Hepatic stellate cell (primary cell): ENCODE measurements at regions not wholly inside any gene's neighbourhood (a gene's known extent, or its start where the extent isn't known, plus 50 kb on each side); places are given as distances from the start of the nearest gene placed in this dataset.

Source experiments
- DNase-seq: peaks from one replicate; pipeline ENCODE4 v3.0.0; 2011; ENCODE audit warnings: low spot score

DNA sequence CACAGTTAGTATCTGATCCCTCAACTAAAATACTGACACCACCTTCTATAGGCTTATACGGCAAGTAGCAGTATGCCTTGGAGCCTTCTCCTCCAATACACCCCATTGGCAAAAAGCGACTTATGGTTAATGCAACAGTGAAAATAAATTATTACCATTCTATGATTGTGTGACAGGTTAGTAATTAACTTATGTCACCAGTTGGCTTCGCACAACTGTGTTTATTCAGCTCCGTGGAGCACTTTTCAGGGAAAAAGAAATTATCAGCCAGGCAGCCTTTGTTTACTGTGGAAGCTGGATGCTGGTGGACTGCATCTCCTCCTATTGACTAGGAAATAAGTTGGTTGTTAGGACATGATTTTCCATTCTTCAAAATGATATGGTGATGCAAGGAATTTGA, 833.8 kb upstream of the RBFOX1 start:
- no peak for DNase-seq

DNA sequence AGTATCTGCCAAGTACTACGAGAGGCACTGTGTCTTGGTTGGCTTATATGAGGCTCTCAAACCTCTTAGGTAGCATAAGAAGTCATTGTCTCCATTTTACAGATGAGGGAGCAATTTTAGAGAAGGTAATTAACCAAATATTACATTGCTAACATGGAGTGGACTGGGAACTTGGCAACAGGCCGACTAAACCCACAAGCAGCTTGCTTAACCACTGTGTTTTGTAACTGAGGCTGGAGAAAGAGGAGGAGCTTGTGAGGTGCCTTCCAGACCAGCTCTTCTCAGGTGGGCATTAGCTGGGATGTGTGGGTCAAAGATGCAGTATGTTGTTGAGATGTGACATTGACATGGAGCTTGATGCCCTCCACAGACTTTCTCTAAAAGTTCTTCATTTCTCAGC, 835.6 kb upstream of the RBFOX1 start:
- no peak for DNase-seq

DNA sequence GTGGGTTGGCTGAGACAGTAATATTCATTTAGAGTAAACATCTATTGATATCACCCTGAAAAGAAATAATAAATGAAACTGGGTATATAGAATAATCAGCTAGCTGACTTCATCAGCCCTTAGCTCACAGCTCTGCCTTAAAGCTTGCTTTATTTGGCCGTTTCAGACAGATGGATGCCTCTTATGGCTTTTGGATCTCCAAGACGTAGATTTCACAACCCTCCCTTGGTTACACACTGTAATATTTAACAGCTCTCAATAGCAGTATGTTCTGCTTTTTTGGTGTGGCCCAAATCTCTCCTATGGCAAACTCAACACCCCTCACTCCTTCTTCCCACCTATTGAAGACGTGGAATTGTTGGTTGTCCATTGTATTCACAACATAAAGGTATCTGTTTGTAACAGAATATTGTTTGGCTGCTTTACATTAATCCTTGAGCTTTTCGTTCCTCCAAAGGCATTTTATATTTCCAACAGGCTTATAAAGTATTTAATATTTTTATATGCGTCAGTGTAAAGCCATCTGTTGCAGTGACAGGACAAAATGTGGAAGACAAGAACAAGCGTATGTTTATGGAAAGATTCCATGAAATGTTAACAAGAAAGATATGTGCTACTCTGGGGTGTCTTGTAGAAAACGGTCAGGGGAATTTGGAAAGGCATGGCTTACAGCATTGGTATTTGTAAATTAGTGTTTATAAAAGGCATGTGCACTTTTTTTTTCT, 837.0 kb upstream of the RBFOX1 start:
- DNase-seq, result no peak

DNA sequence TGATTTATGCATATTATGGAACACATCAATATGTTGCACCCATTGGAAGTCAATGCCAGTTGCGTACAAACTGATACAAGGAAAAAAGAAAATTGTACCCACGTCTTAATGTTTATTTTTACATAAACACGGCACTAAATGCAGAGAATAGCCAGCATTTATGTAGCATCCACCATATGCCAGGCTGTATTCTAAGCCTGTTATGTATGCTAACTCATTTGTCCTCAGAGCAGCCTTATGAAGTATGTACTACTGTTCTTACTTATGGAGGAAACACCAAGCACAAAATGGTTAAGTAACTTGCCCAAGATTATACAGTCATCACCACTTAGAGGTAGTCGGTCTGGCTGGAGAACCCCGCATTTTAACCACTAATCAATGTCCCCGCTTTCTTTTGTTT, 837.9 kb upstream of the RBFOX1 start:
- DNase-seq, result no peak

DNA sequence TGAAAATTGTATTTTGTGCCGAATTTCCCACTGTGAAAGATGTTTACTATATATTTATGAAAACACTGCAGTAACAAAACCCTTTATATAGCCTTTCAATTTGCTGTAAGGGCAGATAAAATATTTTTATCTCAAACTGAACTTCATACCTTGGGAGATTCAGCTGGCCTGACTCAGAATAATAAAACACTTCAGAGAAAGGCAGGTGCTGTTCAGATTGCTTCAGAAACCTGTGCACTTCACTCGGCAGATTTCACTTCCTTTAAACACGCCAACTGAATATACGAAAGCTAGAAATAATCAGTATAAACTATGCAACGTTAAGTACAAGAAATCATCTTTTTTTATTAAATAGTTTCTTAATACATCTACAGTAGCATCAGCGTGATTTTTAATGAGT, 839.1 kb upstream of the RBFOX1 start:
- no peak for DNase-seq

DNA sequence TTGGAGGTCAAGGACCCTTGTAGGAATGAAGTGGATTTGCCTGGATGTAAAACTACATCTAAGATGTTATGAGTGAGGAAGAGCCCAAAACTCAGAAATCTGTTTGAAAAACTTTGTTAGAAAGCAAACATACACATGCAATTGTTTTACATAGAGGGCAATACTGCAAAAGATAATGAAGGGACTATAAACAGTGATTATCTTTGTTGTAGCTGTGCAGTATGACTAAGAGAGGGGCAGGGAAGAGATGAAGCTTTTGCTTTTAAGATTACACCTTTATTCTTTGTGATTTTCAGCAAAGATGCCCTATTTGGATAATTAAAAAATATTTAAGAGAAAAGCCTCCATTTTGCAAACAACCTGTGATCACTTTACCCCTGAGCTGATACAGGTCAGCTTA, 839.9 kb upstream of the RBFOX1 start:
- no peak for DNase-seq

DNA sequence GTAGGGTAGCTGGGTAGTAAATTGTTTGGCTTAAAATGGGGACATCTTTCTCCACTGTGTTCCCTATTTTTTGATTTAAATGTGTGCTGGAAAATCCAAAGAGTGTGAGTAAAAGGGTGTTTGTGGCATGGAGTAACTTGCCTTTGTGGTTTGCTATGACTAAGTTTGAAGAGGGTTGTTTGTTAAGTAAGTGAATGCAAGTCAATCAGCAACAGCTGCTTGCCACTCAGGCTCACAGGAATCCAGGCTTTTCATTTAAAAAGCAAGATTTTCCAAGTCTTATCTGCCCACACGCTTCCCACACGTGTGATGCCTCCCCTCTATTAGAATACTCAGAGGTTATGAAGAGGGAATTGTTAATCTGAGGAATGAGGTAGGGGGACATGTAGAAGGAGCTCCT, 847.7 kb upstream of the RBFOX1 start:
- DNase-seq, result no peak

DNA sequence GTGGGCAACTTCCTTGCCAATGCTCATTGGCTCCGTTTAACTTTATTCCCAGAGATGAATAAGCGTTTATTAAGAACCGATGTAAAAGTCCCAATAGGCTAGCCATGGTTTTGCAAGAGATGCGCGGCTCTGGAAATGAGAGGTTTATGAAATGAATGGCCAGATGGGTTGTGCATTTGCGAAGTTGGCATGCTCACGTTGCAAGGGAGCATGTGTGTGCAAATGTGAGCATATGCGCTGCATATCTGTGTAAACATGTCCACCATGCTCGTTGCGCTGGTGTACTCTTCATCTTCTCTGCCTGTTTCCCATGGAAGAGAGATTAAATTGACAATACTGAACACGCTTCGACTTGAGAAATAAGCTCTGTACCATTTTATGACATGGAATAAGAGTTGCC, 848.6 kb upstream of the RBFOX1 start:
- DNase-seq, result no peak

DNA sequence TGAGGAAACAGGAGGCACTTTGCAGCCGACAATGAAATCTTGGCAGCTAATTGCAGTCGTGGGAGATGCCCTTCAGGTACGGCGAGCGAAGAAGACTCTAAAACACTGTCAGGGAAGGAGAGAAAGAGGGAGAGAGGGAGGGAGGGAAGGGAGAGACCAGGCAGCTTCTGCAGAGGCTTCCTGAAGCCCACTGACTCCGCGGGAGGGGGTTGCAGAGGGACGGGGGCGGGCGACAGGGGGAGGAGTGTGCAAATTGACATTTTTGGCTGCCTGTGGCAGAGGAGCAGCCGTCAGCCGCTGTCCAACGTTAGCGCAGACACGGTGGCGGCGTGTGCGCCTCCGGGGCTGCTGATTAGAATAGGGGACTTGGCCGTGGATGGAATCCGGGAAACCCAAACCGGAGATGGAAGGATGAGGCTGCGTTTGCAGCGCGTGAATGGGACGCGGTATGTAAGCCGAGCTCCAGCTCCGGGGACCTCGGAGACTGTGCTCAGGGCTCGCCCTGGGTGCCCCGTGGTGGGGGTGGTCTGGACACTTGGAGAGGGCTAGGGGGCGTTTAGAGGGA, 849.1 kb upstream of the RBFOX1 start:
- DNase-seq, result no peak

DNA sequence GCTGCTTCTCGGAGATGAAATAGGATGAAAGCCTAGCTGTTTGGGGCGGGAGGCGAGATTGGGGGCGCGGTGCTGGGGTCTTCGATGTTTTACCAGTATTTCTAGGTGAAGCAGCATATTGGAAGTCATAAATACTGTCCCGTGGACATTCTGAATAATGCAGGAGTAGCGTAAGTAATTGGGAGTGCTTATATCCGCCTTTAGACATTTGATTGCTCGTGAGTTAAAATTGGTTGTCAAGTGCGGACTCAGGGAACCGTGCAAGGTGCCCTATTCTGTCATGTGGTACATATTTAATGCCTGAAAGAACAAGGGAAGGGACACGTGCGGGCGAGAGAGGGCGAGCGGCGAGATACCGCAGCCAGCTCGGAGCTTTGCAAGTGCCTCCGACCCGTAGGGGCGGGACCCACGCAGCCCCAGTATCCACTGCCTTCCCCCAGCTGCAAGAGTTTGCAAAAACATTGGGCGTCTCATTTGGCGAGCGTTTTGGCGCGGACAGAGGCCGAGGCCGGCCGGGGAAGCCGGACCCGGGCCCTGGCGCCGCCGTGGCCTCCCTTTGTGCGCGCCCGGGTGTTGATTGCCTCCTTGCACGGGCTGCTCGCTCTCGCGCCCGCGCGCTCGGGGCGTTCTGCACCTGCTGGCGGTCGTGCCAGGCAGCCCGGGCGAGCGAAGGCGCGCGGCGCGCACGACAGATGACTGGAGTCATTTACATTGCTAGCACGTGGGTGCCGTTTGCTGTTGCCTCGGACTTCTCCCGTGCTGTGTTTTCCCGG, 849.8 kb upstream of the RBFOX1 start:
- DNase-seq, result no peak

DNA sequence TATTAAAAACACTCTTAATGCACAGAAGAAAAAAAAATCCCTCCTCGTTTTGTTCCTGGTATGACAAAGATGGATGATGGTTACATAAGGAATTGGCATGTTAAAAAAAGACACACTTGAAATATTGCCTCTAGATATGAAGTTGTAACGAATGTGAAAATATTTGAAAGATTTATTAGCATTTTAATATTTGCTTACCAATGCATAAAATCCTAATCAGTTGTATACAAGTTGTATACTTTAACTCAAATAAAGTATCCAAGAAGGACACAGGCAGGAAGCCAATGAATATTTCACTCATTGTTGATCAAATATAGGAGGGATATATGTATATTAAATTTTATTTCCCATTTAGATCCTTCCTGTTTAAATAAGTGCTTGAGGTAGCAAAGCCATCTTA, 850.8 kb upstream of the RBFOX1 start:
- DNase-seq, result no peak

DNA sequence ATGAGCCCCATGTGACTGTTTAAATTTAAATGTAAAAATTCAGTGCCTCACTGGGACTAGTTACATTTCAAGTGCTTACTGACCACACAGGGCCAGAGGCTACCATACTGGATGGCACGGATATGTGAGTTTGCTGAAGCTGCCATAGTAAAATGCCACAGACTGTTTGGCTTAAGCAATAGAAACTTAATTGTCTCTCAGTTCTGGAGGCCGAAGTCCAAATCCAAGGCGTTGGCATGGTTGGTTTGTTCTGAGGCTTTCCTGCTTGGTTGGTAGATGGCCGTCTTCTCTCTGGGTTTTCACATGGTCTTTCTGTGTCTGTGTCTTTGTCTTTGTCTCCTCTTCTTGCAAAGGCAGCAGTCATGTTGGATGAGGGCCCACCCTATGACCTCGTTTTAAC, 878.9 kb upstream of the RBFOX1 start:
- no peak for DNase-seq

DNA sequence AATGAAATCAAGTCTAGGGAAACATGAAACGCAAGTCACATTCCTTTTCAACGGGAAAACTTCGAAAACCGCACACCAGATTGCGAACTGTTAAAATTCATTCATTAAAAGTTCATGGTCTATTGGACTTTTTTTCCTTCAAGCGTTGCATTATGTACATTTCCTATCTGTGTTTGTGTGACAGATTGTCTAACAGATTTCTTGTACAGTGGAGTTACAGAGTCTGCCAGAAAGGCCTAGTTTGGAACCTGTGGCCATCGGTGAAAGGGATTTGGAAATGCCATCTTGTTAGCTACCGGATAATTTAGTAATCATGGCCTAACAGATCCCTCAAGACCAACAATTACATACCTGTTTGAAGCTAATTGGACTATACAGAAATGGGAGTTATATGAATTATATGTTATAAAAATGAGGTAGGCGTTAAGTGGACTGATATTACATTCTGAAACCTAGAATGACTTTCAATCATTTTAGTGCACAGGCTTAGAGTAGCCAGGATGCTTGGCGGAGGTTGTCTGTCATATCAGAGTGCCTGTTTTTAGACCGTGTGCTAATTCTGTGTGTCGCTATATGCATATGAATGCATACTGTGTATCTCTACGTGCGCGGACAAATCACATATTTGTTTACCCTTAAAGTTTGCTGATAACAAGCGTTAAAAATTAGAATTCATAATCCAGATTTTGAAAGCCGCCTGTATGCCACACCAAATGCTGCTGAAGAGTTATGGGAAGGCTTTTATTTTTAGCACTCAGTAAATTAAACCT, 885.4 kb upstream of the RBFOX1 start:
- DNase-seq, result no peak

DNA sequence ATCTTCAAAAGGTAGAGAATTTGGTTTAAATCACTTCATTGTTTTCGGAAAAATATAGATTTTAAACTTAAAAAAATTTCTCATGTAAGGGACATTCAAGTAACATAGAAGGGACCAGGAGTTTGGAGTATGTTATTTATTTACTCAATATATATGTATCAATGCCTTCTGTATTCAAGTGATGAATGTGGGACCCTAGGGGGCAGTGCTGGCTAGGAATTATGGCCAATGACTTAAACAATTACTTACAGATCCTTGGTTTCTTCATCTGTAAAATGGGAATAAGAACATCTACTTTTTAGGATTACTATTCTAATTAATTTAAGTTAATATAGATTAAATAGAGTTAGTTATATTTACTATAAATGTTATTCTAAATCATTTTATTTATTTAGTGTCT, 886.3 kb upstream of the RBFOX1 start:
- DNase-seq, result no peak

DNA sequence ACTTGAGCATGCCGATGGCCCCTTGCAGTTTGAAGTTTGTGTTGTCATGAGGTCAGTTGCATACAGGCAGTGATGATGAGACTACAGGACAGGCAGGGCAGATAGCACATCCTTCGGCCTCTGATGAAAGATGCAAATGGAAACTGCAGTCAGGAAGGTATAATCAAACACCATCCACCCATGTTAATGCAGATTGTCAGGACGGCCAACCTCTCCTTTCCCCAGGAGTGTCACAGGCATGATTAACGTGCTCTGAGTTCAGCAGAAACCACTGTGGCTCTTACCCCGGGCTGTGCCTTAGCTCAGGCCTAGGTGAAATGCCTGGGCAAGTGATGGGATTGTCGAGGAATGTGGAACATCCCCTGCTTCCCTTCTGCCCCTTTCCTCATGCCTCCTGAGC, 893.5 kb upstream of the RBFOX1 start:
- DNase-seq, result no peak

DNA sequence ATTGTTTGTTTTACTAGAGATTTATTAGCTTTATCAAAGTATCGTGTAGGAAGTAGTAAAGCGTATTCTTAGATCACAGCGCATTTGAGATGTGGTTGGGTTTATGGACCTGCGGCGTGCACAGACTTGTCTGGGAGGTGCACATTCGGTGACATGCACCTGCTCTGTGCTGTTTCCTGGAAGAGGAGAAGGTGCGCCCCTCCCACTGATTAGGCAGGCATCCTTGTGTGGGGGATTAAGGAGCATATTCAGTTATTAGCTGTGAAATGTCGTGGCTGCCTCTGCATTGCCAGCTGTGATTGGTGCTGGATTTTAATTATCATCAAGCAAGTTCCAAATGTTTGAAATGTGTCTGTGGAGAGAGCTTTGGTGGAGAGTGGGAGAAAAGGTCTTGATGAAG, 903.8 kb upstream of the RBFOX1 start:
- no peak for DNase-seq

DNA sequence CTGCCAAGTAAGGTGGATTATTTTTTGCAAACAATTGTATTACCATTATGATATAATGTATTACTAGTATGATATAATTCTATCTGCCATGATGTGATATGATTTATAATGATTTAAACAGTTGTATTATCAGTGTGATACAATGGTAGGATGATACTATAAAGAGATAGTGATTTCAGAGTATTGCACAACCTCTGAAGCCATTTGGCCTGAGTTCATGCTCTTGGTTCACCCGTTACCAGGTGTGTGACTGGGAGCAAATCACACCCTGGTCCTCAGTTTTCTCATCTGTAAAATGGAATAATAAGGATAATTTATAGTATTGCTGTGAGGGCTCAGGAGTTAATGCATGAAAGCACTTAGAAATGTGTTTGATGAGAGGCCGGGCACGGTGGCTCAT, 905.0 kb upstream of the RBFOX1 start:
- DNase-seq, result no peak

DNA sequence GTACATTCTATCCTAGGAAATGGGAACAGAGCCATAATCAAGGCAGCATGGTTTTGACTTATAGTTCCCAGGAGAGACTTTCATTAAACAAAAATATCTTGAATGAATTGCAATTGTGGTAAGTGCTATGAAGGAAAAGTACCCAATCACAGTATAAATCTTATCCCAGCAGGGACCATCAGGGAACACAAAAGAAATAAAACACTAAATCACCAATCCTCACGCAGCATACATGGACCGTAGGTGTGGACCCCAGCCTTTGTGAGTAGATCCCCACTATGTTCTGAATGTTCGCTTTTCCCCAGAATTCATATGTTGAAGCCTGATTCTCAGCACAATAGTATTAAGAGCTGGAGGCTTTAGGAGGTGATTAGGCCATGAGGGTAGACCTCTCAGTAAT, 925.0 kb upstream of the RBFOX1 start:
- no peak for DNase-seq

DNA sequence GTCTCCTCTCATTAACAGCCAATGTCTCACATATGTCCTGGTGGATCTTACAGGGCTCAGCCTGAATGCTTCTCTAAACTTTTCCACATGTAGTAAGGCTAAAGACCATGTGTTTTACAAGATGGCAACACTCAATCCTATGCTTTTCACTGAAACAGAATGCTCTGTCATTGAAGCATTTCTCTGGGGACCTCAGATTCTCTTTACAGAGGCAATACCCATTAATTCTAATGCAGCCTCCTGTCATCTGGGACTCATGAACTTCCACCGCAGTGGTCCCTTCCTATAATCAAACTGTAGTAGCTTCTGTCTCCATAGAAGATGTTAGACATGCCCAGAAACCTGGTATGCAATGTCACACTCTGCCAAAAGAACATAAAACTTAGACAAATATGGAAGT, 926.6 kb upstream of the RBFOX1 start:
- DNase-seq, result no peak

DNA sequence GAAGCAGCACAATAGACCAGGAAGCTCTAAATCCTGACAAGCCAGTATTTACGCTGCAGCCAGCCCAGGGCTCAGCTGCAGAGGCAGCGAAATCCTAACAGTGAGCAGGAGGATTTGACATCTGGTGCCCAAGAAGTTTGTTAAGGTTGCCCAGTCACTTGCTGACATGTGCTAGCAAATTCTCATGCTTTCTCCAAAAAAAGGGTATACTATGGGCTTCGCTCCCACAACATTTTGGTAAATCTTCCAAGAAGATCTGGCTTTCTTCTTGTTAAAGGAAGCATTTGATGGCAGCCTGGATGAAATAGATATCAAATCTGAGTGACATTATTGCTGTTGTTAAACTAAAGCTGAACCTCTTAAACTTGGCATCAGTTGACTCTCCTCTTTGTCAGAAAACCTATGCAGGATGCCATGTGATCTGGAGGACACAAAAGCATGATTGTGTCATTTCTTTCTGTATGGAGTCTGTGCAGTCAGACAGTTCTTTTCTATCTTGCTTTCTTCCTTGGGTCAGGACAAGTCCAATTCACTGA, 949.7 kb upstream of the RBFOX1 start:
- DNase-seq, result no peak

DNA sequence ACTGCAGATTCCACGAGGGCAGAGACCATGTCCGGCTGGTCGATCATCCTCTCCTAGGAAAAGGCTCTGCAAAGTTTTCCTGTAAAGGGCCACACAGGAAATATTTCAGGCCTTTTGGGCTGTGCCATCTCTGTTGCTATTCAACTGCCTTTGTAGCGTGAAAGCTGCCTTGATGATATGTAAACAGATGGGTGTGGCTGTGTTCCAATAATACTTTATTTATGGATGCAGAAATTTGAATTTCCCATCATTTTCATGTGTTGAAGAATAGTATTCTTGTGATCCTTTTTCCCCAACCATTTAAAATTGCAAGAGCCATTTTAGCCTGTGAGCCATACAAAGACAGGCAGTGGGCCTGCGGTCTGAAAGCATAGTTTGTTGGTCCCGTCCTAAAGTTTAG, 950.7 kb upstream of the RBFOX1 start:
- DNase-seq, result no peak

DNA sequence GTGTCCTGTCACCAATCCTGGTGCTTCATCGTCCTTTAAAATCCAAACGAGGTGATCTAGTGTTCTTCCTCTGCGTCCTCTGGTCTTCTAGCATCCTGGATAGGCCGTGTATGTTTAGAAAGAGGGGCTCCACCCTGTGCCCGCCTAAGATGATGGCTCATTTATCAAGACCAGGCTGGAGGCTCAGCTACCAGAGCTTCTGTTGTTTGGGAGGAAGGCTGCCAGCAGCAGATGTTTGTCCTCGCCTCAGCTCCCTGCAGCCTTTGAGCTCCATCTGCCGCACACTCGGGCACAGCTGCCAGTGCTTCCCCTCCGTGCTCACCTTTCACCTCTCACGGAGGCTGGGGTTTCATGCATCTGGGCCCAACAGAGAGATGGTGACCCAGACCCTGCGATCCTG, 954.7 kb upstream of the RBFOX1 start:
- DNase-seq, result no peak
